ENCODE measurements at regions not wholly inside any gene's neighbourhood (a gene's known extent, or its start where the extent isn't known, plus 50 kb on each side); places are given as distances from the start of the nearest gene placed in this dataset.

GRCh38 chrX:22325096-22325495, 52.4 kb downstream of the CBLL2 start:
- no peak for DNase-seq (ENCODE audit: low spot score)
- in situ Hi-C loops (cut with MboI; ENCODE audit: low pct_unique_long_range_greater_than_20kb, low sequenced_read_pairs, unreplicated experiment) = no loop called here
- no peak for TF ChIP-seq CTCF (IDR thresholded peaks at IDR 0.05; ENCODE audit: extremely low read depth, insufficient read depth, missing control alignments)

- TF ChIP-seq CTCF (IDR thresholded peaks at IDR 0.05; ENCODE audit: extremely low read depth, insufficient read depth, missing control alignments) = no peak
- in situ Hi-C loops (cut with MboI; ENCODE audit: low pct_unique_long_range_greater_than_20kb, low sequenced_read_pairs, unreplicated experiment) = no loop called here
- DNase-seq (ENCODE audit: low spot score) = no peak
Observed at GRCh38 chrX:22329783-22330182, 57.1 kb downstream of the CBLL2 start.

- DNase-seq (ENCODE audit: low spot score) = no peak
- TF ChIP-seq CTCF (IDR thresholded peaks at IDR 0.05; ENCODE audit: extremely low read depth, insufficient read depth, missing control alignments) = no peak
- in situ Hi-C loops (cut with MboI; ENCODE audit: low pct_unique_long_range_greater_than_20kb, low sequenced_read_pairs, unreplicated experiment) = no loop called here
Observed at GRCh38 chrX:22338740-22339139, 66.0 kb downstream of the CBLL2 start.

- in situ Hi-C loops (cut with MboI; ENCODE audit: low pct_unique_long_range_greater_than_20kb, low sequenced_read_pairs, unreplicated experiment) = no loop called here
- no peak for DNase-seq (ENCODE audit: low spot score)
- no peak for TF ChIP-seq CTCF (IDR thresholded peaks at IDR 0.05; ENCODE audit: extremely low read depth, insufficient read depth, missing control alignments)
Observed at GRCh38 chrX:22339459-22339858, 66.7 kb downstream of the CBLL2 start.

- TF ChIP-seq CTCF (IDR thresholded peaks at IDR 0.05; ENCODE audit: extremely low read depth, insufficient read depth, missing control alignments) = no peak
- no peak for DNase-seq (ENCODE audit: low spot score)
- in situ Hi-C loops (cut with MboI; ENCODE audit: low pct_unique_long_range_greater_than_20kb, low sequenced_read_pairs, unreplicated experiment) = no loop called here
Observed at GRCh38 chrX:22340022-22340616, 67.4 kb downstream of the CBLL2 start.

GRCh38 chrX:22343192-22343591, 70.5 kb downstream of the CBLL2 start:
- no peak for DNase-seq (ENCODE audit: low spot score)
- TF ChIP-seq CTCF (IDR thresholded peaks at IDR 0.05; ENCODE audit: extremely low read depth, insufficient read depth, missing control alignments) = no peak
- in situ Hi-C loops (cut with MboI; ENCODE audit: low pct_unique_long_range_greater_than_20kb, low sequenced_read_pairs, unreplicated experiment) = no loop called here

- in situ Hi-C loops (cut with MboI; ENCODE audit: low pct_unique_long_range_greater_than_20kb, low sequenced_read_pairs, unreplicated experiment) = no loop called here
- DNase-seq (ENCODE audit: low spot score) = no peak
- TF ChIP-seq CTCF (IDR thresholded peaks at IDR 0.05; ENCODE audit: extremely low read depth, insufficient read depth, missing control alignments) = no peak
Observed at GRCh38 chrX:22345884-22346283, 73.2 kb downstream of the CBLL2 start.

Measured in GM13977 (cell line).